Mammary epithelial cell (primary cell): ENCODE measurements at regions not wholly inside any gene's neighbourhood (a gene's known extent, or its start where the extent isn't known, plus 50 kb on each side); places are given as distances from the start of the nearest gene placed in this dataset.

Source experiments
- CTCF ChIP-seq, 2 donors: IDR thresholded peaks in 1 of 2; conservative IDR thresholded peaks in 1 of 2; 2 replicates each; pipeline ENCODE4 v1.5.1; 2011 to 2012; ENCODE audit warnings: inconsistent platforms in 2 of 2, low read length in 2 of 2, mild to moderate bottlenecking in 2 of 2, control low read depth in 1 of 2, low read depth in 1 of 2; ENCODE audit not compliant: insufficient read depth in 1 of 2; ENCODE audit errors: extremely low read depth in 1 of 2
- EZH2 ChIP-seq: IDR thresholded peaks from 2 replicates; pipeline ENCODE4 v1.6.1; 2012; ENCODE audit warnings: low read length, inconsistent platforms, borderline replicate concordance

- TF ChIP-seq CTCF (conservative IDR thresholded peaks at IDR 0.05 in 1 of 2, IDR thresholded peaks at IDR 0.05 in 1 of 2; ENCODE audit: extremely low read depth in 1 of 2, insufficient read depth in 1 of 2, low read depth in 1 of 2, low read length in 2 of 2) (no peak), EZH2 (no peak)
Measured at GRCh38 chr9:25816439-25816838, 138.2 kb upstream of the TUSC1 start.
